ENCODE measurements at regions not wholly inside any gene's neighbourhood (a gene's known extent, or its start where the extent isn't known, plus 50 kb on each side); places are given as distances from the start of the nearest gene placed in this dataset.

DNA sequence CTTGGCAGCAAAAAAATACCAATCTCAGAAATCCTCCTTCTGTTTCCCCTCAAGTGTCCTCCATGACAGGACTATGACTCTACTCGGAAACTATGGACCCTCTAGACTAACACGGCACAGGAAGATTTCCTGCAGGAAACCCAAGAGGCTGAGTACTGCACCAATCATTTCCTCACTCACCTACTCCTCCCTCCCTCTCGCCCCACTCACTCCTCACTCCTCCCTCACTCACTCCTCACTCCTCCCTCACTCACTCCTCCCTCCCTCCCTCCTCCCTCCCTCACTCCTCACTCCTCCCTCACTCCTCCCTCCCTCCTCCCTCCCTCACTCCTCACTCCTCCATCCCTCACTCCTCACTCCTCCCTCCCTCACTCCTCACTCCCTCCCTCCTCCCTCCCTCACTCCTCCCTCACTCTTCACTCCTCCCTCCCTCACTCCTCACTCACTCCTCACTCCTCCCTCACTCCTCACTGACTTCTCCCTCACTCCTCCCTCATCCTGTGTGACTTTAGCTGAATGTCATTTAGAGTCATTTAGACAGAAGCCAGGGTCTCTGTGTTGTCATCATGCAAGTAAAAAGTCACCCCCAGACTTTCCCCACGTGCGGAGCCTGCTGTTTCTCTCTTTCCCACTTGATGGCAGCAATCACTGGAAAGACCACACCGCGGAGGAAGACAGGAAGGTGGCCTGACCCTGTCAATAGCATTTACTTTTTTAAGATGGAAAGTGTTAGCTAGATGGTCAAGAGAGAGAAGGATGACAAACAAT, 226.8 kb upstream of the PDE10A start:
- no peaks in the 10 kb centered on the region for H4K20me1 ChIP-seq (ENCODE audit: insufficient read depth)
- H3K9me3 ChIP-seq (ENCODE audit: low read length): peaks cover 4% of the 10 kb centered on the region
- no peak overlapping the region for H3K9ac ChIP-seq (ENCODE audit: low read length)
- no peak overlapping the region for H2AFZ ChIP-seq (ENCODE audit: low read depth, low read length)
- H3K36me3 ChIP-seq (ENCODE audit: insufficient read depth, low read length): no peaks in the 10 kb centered on the region
- no peaks in the 10 kb centered on the region for H3K9me2 ChIP-seq (ENCODE audit: insufficient read depth, low read length)
- no peak overlapping the region for H3K27ac ChIP-seq (ENCODE audit: low read length)
- no peaks in the 10 kb centered on the region for H3K27me3 ChIP-seq (ENCODE audit: insufficient read depth, low read depth, low read length)
- H3K4me2 ChIP-seq (ENCODE audit: low read length): no peak overlapping the region
- TF ChIP-seq RAD21 (conservative IDR thresholded peaks at IDR 0.05) (peak; percentile 81), POLR2AphosphoS5 (IDR thresholded peaks at IDR 0.05) (no peak), EZH2 (IDR thresholded peaks at IDR 0.05; ENCODE audit: borderline replicate concordance, insufficient read depth, low read length, poor library complexity, severe bottlenecking) (no peak), SMC3 (conservative IDR thresholded peaks at IDR 0.05; ENCODE audit: poor library complexity) (peak; percentile 83)
- TF ChIP-seq, protein P1, sequence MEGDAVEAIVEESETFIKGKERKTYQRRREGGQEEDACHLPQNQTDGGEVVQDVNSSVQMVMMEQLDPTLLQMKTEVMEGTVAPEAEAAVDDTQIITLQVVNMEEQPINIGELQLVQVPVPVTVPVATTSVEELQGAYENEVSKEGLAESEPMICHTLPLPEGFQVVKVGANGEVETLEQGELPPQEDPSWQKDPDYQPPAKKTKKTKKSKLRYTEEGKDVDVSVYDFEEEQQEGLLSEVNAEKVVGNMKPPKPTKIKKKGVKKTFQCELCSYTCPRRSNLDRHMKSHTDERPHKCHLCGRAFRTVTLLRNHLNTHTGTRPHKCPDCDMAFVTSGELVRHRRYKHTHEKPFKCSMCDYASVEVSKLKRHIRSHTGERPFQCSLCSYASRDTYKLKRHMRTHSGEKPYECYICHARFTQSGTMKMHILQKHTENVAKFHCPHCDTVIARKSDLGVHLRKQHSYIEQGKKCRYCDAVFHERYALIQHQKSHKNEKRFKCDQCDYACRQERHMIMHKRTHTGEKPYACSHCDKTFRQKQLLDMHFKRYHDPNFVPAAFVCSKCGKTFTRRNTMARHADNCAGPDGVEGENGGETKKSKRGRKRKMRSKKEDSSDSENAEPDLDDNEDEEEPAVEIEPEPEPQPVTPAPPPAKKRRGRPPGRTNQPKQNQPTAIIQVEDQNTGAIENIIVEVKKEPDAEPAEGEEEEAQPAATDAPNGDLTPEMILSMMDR (IDR thresholded peaks at IDR 0.05; ENCODE audit: poor library complexity, severe bottlenecking): peak; percentile 78
- H3K4me3 ChIP-seq (ENCODE audit: low read length): no peak overlapping the region
- no peaks in the 10 kb centered on the region for H3K79me2 ChIP-seq (replicated peaks; ENCODE audit: insufficient read depth, low read length)
- no peaks in the 10 kb centered on the region for H3F3A ChIP-seq (ENCODE audit: insufficient read depth, low read length, poor library complexity, severe bottlenecking)

DNA sequence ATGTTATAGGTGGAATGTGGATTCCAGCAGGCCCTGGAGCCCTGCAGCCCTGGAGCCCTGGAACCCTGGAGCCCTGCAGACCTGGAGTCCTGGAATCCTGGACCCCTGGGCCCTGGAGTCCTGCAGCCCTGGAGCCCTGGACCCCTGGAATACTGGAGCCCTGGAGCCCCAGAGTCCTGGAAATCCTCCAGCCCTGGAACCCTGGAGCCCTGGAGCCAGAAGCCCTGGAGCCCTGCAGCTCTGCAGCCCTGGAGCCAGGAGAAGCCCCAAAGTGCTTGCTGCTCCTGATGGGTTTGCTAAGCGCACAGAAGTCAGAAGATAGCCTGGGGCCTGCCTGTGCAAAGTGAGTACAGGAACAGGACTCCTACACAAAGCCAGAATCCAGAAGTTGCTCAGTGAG, 223.1 kb upstream of the PDE10A start:
- Histone ChIP-seq H3K9me3 (ENCODE audit: low read length) (peaks cover 4% of the 10 kb centered on the region), H4K20me1 (ENCODE audit: insufficient read depth) (no peaks in the 10 kb centered on the region), H3K4me3 (ENCODE audit: low read length) (no peak overlapping the region), H3K9ac (ENCODE audit: low read length) (no peak overlapping the region), H3K79me2 (replicated peaks; ENCODE audit: insufficient read depth, low read length) (no peaks in the 10 kb centered on the region), H3K27ac (ENCODE audit: low read length) (no peak overlapping the region), H3K27me3 (ENCODE audit: insufficient read depth, low read depth, low read length) (no peaks in the 10 kb centered on the region), H3K36me3 (ENCODE audit: insufficient read depth, low read length) (no peaks in the 10 kb centered on the region), H3K9me2 (ENCODE audit: insufficient read depth, low read length) (no peaks in the 10 kb centered on the region), H3F3A (ENCODE audit: insufficient read depth, low read length, poor library complexity, severe bottlenecking) (no peaks in the 10 kb centered on the region), H2AFZ (ENCODE audit: low read depth, low read length) (no peak overlapping the region), H3K4me2 (ENCODE audit: low read length) (no peak overlapping the region)
- TF ChIP-seq, protein P2, sequence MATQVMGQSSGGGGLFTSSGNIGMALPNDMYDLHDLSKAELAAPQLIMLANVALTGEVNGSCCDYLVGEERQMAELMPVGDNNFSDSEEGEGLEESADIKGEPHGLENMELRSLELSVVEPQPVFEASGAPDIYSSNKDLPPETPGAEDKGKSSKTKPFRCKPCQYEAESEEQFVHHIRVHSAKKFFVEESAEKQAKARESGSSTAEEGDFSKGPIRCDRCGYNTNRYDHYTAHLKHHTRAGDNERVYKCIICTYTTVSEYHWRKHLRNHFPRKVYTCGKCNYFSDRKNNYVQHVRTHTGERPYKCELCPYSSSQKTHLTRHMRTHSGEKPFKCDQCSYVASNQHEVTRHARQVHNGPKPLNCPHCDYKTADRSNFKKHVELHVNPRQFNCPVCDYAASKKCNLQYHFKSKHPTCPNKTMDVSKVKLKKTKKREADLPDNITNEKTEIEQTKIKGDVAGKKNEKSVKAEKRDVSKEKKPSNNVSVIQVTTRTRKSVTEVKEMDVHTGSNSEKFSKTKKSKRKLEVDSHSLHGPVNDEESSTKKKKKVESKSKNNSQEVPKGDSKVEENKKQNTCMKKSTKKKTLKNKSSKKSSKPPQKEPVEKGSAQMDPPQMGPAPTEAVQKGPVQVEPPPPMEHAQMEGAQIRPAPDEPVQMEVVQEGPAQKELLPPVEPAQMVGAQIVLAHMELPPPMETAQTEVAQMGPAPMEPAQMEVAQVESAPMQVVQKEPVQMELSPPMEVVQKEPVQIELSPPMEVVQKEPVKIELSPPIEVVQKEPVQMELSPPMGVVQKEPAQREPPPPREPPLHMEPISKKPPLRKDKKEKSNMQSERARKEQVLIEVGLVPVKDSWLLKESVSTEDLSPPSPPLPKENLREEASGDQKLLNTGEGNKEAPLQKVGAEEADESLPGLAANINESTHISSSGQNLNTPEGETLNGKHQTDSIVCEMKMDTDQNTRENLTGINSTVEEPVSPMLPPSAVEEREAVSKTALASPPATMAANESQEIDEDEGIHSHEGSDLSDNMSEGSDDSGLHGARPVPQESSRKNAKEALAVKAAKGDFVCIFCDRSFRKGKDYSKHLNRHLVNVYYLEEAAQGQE (IDR thresholded peaks at IDR 0.05; ENCODE audit: borderline replicate concordance): no peak
- TF ChIP-seq SMC3 (conservative IDR thresholded peaks at IDR 0.05; ENCODE audit: poor library complexity) (no peak), EZH2 (IDR thresholded peaks at IDR 0.05; ENCODE audit: borderline replicate concordance, insufficient read depth, low read length, poor library complexity, severe bottlenecking) (no peak), TAF1 (IDR thresholded peaks at IDR 0.05; ENCODE audit: low read depth) (no peak), EP300 (conservative IDR thresholded peaks at IDR 0.05; ENCODE audit: poor library complexity, severe bottlenecking) (no peak), RAD21 (conservative IDR thresholded peaks at IDR 0.05) (no peak), MXI1 (conservative IDR thresholded peaks at IDR 0.05; ENCODE audit: poor library complexity, severe bottlenecking) (no peak), POLR2AphosphoS5 (IDR thresholded peaks at IDR 0.05) (no peak)
- TF ChIP-seq, protein P1 (IDR thresholded peaks at IDR 0.05; ENCODE audit: poor library complexity, severe bottlenecking): no peak

All from neural cell (in vitro differentiated cells).